ENCODE measurements at regions not wholly inside any gene's neighbourhood (a gene's known extent, or its start where the extent isn't known, plus 50 kb on each side); places are given as distances from the start of the nearest gene placed in this dataset.

- Mint-ChIP-seq H3K27me3 (ENCODE audit: unreplicated experiment) (no peaks in the 10 kb centered on the region), H3K36me3 (ENCODE audit: unreplicated experiment) (no peaks in the 10 kb centered on the region), H3K4me3 (ENCODE audit: unreplicated experiment) (no peak overlapping the region), H3K9me3 (ENCODE audit: unreplicated experiment) (no peaks in the 10 kb centered on the region), H3K27ac (ENCODE audit: unreplicated experiment) (no peak overlapping the region), H3K4me1 (ENCODE audit: unreplicated experiment) (no peaks in the 10 kb centered on the region)
- no peak for DNase-seq (ENCODE audit: extremely low spot score, unreplicated experiment)
- TF ChIP-seq CTCF (IDR thresholded peaks at IDR 0.05), result no peak
Observed at GRCh38 chr5:145708169-145708568, 127.0 kb downstream of the PRELID2 start.

GRCh38 chr5:145704724-145705123, 130.4 kb downstream of the PRELID2 start:
- Mint-ChIP-seq H3K9me3 (ENCODE audit: unreplicated experiment) (no peaks in the 10 kb centered on the region), H3K4me1 (ENCODE audit: unreplicated experiment) (no peaks in the 10 kb centered on the region), H3K27ac (ENCODE audit: unreplicated experiment) (no peak overlapping the region), H3K4me3 (ENCODE audit: unreplicated experiment) (no peak overlapping the region), H3K27me3 (ENCODE audit: unreplicated experiment) (no peaks in the 10 kb centered on the region), H3K36me3 (ENCODE audit: unreplicated experiment) (no peaks in the 10 kb centered on the region)
- TF ChIP-seq CTCF (IDR thresholded peaks at IDR 0.05), result no peak
- DNase-seq (ENCODE audit: extremely low spot score, unreplicated experiment), result no peak

GRCh38 chr5:145703856-145704255, 131.3 kb downstream of the PRELID2 start:
- Mint-ChIP-seq H3K27me3 (ENCODE audit: unreplicated experiment) (no peaks in the 10 kb centered on the region), H3K4me1 (ENCODE audit: unreplicated experiment) (no peaks in the 10 kb centered on the region), H3K4me3 (ENCODE audit: unreplicated experiment) (no peak overlapping the region), H3K27ac (ENCODE audit: unreplicated experiment) (no peak overlapping the region), H3K9me3 (ENCODE audit: unreplicated experiment) (no peaks in the 10 kb centered on the region), H3K36me3 (ENCODE audit: unreplicated experiment) (no peaks in the 10 kb centered on the region)
- DNase-seq (ENCODE audit: extremely low spot score, unreplicated experiment), result no peak
- no peak for TF ChIP-seq CTCF (IDR thresholded peaks at IDR 0.05)

GRCh38 chr5:145701404-145701803, 133.7 kb downstream of the PRELID2 start:
- Mint-ChIP-seq H3K4me1 (ENCODE audit: unreplicated experiment) (peaks cover 3% of the 10 kb centered on the region), H3K27me3 (ENCODE audit: unreplicated experiment) (no peaks in the 10 kb centered on the region), H3K9me3 (ENCODE audit: unreplicated experiment) (no peaks in the 10 kb centered on the region), H3K4me3 (ENCODE audit: unreplicated experiment) (no peak overlapping the region), H3K27ac (ENCODE audit: unreplicated experiment) (no peak overlapping the region), H3K36me3 (ENCODE audit: unreplicated experiment) (no peaks in the 10 kb centered on the region)
- peak; percentile 10 for TF ChIP-seq CTCF (IDR thresholded peaks at IDR 0.05)
- DNase-seq (ENCODE audit: extremely low spot score, unreplicated experiment), result no peak

- no peak for DNase-seq (ENCODE audit: extremely low spot score, unreplicated experiment)
- no peak overlapping the region for H3K4me3 Mint-ChIP-seq (ENCODE audit: unreplicated experiment)
Observed at GRCh38 chr5:145699846-145700245, 135.3 kb downstream of the PRELID2 start.

More at GRCh38 chr5:145699846-145700245, 135.3 kb downstream of the PRELID2 start:
- no peak for TF ChIP-seq CTCF (IDR thresholded peaks at IDR 0.05)
- H3K36me3 Mint-ChIP-seq (ENCODE audit: unreplicated experiment), result no peaks in the 10 kb centered on the region
- no peak overlapping the region for H3K27ac Mint-ChIP-seq (ENCODE audit: unreplicated experiment)
- H3K4me1 Mint-ChIP-seq (ENCODE audit: unreplicated experiment), result peaks cover 3% of the 10 kb centered on the region
- no peaks in the 10 kb centered on the region for H3K27me3 Mint-ChIP-seq (ENCODE audit: unreplicated experiment)
- no peaks in the 10 kb centered on the region for H3K9me3 Mint-ChIP-seq (ENCODE audit: unreplicated experiment)
